DMS53 treated with DMSO at 0.1 percent for 48 hours (cell line): ENCODE measurements at regions not wholly inside any gene's neighbourhood (a gene's known extent, or its start where the extent isn't known, plus 50 kb on each side); places are given as distances from the start of the nearest gene placed in this dataset.

Experiments
- DNase-seq: peaks from one replicate; lab custom pipeline; 2025; ENCODE audit not compliant: unreplicated experiment; lab: John Stamatoyannopoulos, UW

DNA sequence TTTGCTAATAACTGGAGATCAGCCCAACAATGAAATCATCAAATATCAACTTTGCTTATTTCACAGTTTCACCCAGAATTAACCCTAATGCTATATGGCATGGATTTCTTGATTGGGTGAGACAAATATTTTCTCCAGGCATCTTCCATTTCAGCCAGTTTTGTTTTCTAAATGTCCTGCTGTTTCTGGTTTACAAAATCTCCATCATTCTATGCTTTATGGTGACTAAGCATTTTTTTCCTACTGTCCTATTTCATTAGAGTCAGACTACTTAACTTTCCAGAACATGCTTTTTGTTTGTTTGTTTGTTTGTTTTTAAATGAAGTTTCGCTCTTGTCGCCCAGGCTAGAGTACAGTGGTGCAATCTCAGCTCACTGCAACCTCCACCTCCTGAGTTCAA is 59.5 kb upstream of the EXOC2 start:
- DNase-seq = no peak

DNA sequence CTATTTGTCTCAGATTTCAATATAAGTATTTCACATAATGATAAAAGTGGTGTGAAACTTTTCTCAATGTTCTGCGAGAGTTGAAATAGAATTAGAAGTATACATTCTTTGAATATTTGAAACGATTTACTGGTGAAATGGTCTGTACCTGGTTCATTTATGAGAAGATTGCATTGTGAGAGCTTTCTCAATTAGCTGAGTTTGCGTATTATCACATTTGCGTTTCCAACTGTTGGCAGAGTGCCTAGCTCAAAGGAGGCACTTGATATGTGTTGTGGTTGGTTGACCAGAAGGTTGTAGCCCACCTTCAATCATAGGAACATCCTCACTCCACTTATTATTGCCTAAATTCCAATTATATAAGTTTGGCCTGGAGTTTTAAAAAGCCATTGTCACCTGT is 58.8 kb upstream of the EXOC2 start:
- no peak for DNase-seq

DNA sequence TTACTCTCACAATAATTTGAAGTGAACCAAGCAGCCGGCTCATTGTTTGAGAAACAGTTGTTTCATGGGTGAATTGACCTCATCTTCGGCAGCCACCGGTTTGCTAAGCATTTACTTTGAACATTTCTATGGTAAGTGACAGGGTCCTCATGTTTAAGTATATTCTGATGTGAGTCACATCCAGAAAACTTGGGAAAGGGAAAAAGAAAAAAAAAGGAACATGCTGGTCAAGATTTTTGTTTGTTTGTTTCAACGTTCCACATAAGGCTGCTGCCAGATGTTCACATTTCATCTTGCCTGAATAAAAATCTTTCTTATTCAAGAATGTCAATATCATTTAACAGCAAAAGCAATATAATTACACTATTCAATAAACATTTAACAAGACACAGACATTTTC is 55.0 kb upstream of the EXOC2 start:
- no peak for DNase-seq

DNA sequence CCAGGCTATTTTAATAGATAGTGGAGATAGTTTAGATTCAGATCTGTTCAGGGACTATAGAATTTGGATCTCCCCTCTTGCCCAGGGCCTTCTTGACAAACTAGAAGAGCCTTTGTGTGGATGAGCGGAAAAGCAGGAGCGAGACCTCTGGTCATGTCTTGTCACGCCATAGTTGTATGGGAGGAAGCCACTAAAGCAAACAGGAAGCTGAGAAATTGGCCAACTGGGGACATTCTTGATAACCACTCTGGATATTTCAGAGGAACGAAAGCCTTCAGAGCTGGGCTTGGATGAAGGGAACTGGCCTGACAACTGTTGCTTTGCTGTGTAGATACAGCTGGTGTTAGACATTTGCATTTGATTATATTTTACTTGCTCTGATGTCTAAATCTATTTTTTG is 54.1 kb upstream of the EXOC2 start:
- DNase-seq = no peak

DNA sequence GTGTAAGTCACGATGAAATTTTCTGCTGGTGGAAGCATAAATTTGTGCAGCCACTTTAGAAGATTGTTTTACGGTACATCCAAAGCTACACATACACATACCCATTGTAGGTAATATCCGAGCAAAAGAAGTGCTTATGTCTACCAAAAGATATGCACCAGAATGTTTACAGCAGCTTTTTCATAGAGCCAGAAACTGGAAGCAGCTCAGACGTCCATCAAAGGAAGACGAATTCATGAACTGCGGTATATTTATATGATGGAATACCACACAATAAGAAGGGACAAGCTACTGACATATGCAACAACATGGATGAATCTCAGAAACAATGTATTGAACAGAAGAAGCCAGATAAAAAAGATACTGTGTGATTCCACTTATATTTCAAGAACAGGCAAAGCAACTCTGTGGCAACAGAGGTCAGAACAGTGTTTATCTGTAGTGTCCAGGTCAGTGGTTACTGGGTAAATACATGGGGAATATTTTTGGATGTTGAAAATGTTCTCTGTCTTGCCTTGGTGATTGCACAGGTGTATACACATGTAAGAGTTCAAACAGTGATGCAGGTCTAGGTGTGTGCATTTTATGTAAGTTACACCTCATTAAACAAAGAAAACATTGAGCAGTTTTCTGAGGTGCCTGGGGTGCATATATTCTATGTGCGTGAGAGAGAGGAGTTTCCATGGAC is 51.9 kb upstream of the EXOC2 start:
- no peak for DNase-seq

DNA sequence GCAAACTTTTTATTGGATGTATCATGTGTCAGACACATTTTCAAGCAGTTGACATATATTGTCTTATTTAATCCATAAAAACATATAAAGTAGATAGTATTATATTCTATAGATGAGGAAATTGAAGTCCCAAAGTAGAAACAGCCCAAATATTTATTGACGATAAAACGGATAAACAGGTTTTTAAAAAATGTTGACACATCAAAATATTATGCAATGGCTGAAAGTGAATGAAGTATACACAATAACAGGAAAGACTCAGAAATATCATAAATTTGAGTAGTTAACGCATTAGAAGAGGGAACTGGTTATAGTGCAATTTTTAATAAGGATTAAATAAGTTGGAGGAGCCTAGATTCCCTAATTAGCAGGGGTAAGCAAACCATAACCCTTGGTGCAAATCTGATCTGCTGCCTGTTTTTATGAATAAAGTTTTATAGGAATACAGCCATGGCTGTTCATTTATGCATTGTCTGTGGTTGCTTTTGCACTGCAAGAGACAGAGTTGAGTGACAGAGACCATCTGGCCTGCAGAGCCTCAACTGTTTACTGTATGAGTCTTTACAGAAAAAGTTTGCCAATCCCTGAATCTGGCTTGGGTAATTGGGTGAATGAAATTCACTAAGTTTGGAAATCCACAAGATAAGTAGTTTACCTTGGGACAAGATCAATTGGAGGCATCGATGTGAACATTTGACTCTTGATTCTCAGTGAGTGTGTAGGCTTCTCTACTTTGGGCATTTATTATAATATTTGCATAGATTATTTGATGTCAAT is 50.6 kb upstream of the EXOC2 start:
- no peak for DNase-seq
